ENCODE measurements at regions not wholly inside any gene's neighbourhood (a gene's known extent, or its start where the extent isn't known, plus 50 kb on each side); places are given as distances from the start of the nearest gene placed in this dataset.
"Not testable (repeated sequence)": the region's sequence is repeated elsewhere in the genome, so short reads cannot be mapped to it uniquely, and the experiment has no call there.

- no peak overlapping the region for H3K4me3 ChIP-seq (ENCODE audit: low read depth, low read length)
- DNase-seq (ENCODE audit: low read depth), result no peak
Measured at GRCh38 chr14:71623939-71624338, 308.3 kb upstream of the RGS6 start.

- no peak for DNase-seq (ENCODE audit: low read depth)
- no peak overlapping the region for H3K4me3 ChIP-seq (ENCODE audit: low read depth, low read length)
Measured at GRCh38 chr14:71625175-71625574, 307.1 kb upstream of the RGS6 start.

GRCh38 chr14:71625891-71626701, 306.1 kb upstream of the RGS6 start:
- no peak for DNase-seq (ENCODE audit: low read depth)

GRCh38 chr14:71628433-71628832, 303.8 kb upstream of the RGS6 start:
- DNase-seq (ENCODE audit: low read depth), result no peak
- no peak overlapping the region for H3K4me3 ChIP-seq (ENCODE audit: low read depth, low read length)

More at GRCh38 chr14:71625891-71626701, 306.1 kb upstream of the RGS6 start:
- H3K4me3 ChIP-seq (ENCODE audit: low read depth, low read length), result no peak overlapping the region

- no peak overlapping the region for H3K4me3 ChIP-seq (ENCODE audit: low read depth, low read length)
- DNase-seq (ENCODE audit: low read depth), result no peak
Measured at GRCh38 chr14:71629250-71629649, 303.0 kb upstream of the RGS6 start.

- DNase-seq (ENCODE audit: low read depth), result no peak
- no peak overlapping the region for H3K4me3 ChIP-seq (ENCODE audit: low read depth, low read length)
Measured at GRCh38 chr14:71629765-71630492, 302.3 kb upstream of the RGS6 start.

GRCh38 chr14:71631030-71631429, 301.2 kb upstream of the RGS6 start:
- not testable (repeated sequence) for DNase-seq (ENCODE audit: low read depth); H3K4me3 ChIP-seq (ENCODE audit: low read depth, low read length)

- no peak overlapping the region for H3K4me3 ChIP-seq (ENCODE audit: low read depth, low read length)
- no peak for DNase-seq (ENCODE audit: low read depth)
Measured at GRCh38 chr14:71632440-71632946, 299.7 kb upstream of the RGS6 start.

- no peak for DNase-seq (ENCODE audit: low read depth)
- no peak overlapping the region for H3K4me3 ChIP-seq (ENCODE audit: low read depth, low read length)
Measured at GRCh38 chr14:71636076-71636475, 296.2 kb upstream of the RGS6 start.

- DNase-seq (ENCODE audit: low read depth), result no peak
- H3K4me3 ChIP-seq (ENCODE audit: low read depth, low read length), result no peak overlapping the region
Measured at GRCh38 chr14:71636820-71637471, 295.3 kb upstream of the RGS6 start.

GRCh38 chr14:71638523-71639196, 293.6 kb upstream of the RGS6 start:
- H3K4me3 ChIP-seq (ENCODE audit: low read depth, low read length), result no peak overlapping the region
- DNase-seq (ENCODE audit: low read depth), result peak; percentile 53

- no peak overlapping the region for H3K4me3 ChIP-seq (ENCODE audit: low read depth, low read length)
- no peak for DNase-seq (ENCODE audit: low read depth)
Measured at GRCh38 chr14:71642715-71643114, 289.5 kb upstream of the RGS6 start.

- DNase-seq (ENCODE audit: low read depth), result peak; percentile 65
Measured at GRCh38 chr14:71645656-71646055, 286.6 kb upstream of the RGS6 start.

GRCh38 chr14:71646518-71646917, 285.7 kb upstream of the RGS6 start:
- H3K4me3 ChIP-seq (ENCODE audit: low read depth, low read length), result no peak overlapping the region
- DNase-seq (ENCODE audit: low read depth), result no peak

More at GRCh38 chr14:71645656-71646055, 286.6 kb upstream of the RGS6 start:
- no peak overlapping the region for H3K4me3 ChIP-seq (ENCODE audit: low read depth, low read length)

- H3K4me3 ChIP-seq (ENCODE audit: low read depth, low read length), result no peak overlapping the region
- no peak for DNase-seq (ENCODE audit: low read depth)
Measured at GRCh38 chr14:71647086-71647784, 285.0 kb upstream of the RGS6 start.

GRCh38 chr14:71648725-71649124, 283.5 kb upstream of the RGS6 start:
- no peak for DNase-seq (ENCODE audit: low read depth)
- no peak overlapping the region for H3K4me3 ChIP-seq (ENCODE audit: low read depth, low read length)

GRCh38 chr14:71650187-71650755, 282.0 kb upstream of the RGS6 start:
- no peak overlapping the region for H3K4me3 ChIP-seq (ENCODE audit: low read depth, low read length)
- no peak for DNase-seq (ENCODE audit: low read depth)

- peak; percentile 83 for DNase-seq (ENCODE audit: low read depth)
- H3K4me3 ChIP-seq (ENCODE audit: low read depth, low read length), result no peak overlapping the region
Measured at GRCh38 chr14:71651228-71651627, 281.0 kb upstream of the RGS6 start.

- no peak for DNase-seq (ENCODE audit: low read depth)
- no peak overlapping the region for H3K4me3 ChIP-seq (ENCODE audit: low read depth, low read length)
Measured at GRCh38 chr14:71652368-71652767, 279.9 kb upstream of the RGS6 start.

Data from skeletal muscle cell (primary cell).